Activated naive CD4-positive, alpha-beta T cell treated with anti-CD3 and anti-CD28 coated beads, Interleukin-2, amount 50 U/mL, for 16 hours (primary cell): ENCODE measurements at regions not wholly inside any gene's neighbourhood (a gene's known extent, or its start where the extent isn't known, plus 50 kb on each side); places are given as distances from the start of the nearest gene placed in this dataset.

Source experiments
- DNase-seq: peaks from one replicate; pipeline ENCODE4 v3.0.0-alpha.2; 2020

DNA sequence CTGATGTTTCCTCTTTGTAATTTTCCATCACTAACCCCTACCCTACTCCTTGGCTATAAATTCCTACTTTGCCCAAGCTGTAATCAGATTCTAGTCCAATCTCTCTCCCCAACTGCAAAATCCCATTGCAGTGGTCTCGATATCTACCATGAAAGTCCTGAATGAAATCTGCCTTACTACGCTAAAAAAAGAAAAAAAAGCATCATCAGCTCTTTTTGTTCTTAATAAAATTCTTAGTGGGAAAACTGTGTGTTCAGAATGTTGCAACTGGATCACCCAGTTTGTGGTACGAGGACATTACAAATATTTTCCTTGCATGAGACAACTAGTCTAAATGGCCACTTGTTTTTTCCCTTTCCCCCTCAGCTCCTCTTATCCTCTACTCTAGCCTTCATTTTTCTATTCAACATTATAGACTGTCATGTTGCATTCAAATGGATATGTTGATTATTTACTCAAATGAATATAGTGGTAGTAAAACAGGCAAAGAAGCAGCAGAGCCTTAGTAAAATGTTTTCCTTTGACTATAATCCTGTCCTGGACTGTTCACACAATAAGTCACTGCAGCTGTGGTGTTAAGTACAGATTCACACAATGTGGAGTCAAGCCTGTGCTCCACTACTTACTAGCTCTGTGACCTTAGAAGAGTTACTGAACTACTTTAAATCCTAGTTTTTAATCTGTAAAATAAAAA lies 527.1 kb upstream of the MARCKS start:
- no peak for DNase-seq

GRCh38 chr6:113330636-113330946 lies 526.6 kb upstream of the MARCKS start:
- no peak for DNase-seq

DNA sequence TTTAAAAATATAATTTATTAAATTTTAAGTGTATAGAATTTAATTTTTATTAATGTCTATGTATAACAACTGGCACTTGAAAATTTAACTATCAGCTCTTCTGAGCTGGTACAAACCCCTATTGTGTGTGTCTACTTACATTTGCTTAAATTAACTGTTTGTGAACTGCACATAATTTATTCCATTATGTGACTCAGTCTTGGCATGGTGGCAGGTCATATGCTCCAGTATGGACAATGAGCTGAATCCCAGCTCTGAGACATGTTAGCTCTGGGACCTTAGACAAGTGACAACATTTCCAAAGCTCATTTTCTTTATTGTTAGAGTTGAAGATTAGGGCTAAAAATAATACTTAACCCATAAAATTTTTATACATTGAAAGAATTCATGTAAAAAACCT lies 526.1 kb upstream of the MARCKS start:
- no peak for DNase-seq

- DNase-seq, result no peak
These were observed 518.5 kb upstream of the MARCKS start for GRCh38 chr6:113338644-113339043.

DNA sequence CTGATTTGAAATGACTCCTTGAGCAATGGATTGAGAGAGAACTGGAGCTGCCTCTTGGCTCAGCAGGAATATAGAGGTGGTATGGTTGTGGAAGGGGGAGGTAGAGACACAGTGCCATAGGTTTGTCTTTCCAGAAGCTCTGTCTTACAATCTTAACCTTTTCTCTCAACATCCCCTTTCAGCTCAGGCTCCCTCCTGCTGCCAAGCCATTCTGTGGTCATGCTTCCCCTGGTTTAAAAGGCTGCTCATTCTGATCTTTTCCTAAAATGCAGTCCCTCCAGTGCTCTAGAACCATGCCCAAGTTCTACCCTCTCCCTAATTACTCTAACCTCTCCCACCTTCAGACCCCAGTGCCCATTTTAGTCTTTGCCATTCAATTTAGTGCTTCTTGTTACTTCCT lies 517.9 kb upstream of the MARCKS start:
- DNase-seq, result no peak

- no peak for DNase-seq
These were observed 516.8 kb upstream of the MARCKS start for GRCh38 chr6:113340371-113340770.

DNA sequence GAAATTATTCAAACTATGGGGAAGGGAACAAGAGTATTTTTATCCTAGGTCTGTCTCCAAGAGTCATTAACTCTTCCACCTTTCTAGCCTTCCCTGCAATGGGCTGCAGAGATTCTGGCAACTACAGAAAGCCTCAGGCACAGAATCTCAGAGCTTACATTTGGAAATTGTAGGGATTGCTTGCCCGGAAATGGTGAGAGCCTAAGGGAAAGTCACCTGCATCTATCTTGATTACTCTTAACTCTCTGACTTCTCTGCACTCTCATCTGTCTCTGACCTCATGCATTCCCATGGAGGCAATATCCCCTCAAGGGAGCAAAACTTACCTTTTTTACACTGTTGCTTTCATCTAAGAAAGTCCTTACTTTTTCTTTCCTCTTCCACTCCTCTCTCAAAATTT lies 513.2 kb upstream of the MARCKS start:
- DNase-seq, result no peak

DNA sequence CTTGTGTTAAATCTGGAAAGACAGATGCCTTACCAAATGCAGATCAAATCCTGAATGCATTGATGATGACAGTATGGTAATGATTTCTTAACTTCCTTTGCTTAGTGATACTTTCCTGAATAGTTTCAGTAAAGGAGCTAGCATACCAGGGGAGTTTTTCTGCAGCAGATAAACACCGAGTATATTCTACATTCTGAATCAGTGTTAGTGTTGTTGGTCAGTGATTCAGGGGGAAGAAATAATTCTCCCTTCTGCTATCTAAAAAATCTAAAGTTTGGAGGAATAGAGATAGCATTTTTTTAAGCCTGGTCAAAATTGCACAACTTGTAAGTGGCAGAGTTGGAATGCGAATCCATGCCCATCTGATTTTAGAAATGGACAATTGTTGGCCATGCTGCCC lies 512.2 kb upstream of the MARCKS start:
- DNase-seq, result no peak

DNA sequence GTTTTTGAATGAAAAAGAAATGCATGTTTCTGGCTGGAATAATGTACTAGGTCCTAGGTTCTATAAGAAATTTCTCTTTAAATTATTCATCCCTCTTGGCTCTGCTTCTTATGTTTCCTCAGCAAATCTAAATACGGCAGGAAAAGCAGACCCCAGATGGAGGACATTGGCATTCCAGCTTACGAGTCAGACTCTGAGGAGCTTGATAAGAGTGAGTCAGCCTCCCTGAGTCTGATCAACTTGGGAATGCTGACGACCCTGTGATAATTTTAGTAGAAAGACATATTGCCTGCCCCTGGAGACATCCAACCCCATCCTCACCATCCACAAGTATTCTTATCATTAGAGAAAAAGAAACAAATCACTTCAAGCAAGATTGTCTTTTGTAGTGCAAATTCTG lies 509.7 kb upstream of the MARCKS start:
- DNase-seq, result no peak

GRCh38 chr6:113350461-113350860 lies 506.7 kb upstream of the MARCKS start:
- no peak for DNase-seq

GRCh38 chr6:113351173-113351834 lies 505.8 kb upstream of the MARCKS start:
- no peak for DNase-seq

- DNase-seq, result no peak
These were observed 504.9 kb upstream of the MARCKS start for GRCh38 chr6:113352029-113352801.

DNA sequence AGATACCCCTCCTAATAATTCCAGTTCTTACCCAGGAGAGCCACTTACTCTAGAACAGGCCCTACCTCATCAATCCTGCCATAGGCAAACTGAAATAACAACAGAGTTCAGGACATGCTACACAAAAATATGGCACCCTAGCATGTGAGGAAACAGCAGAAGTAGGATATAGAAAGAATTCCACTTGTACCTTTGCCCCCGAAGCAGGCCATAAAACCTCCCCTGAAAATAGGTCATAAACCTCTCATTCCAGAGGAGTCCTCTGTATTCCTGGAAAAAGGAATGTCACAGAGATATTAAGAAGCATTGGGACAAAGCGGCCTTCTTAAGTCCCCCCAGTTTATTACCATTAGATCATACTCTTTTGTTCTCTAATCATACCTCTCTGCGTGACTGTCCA lies 504.3 kb upstream of the MARCKS start:
- DNase-seq, result no peak

DNA sequence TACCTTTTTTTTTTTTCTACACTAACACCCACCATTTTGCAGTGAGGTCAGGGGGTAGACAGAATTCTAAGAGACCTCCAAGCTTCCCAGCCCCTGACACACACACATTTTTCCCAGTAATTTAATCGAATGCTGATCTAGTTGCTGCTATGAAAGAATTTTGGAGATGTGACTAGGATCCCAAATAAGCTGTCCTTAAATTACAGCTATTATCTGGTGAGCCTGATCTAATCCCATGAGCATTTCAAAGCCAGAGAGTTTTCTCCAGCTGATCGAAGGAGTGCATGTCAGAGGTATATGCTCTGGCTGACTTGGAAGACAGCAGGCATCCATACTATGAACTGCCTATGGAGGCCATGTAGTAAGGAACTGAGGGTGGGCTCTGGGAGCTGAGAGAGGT lies 503.8 kb upstream of the MARCKS start:
- no peak for DNase-seq

- no peak for DNase-seq
These were observed 502.8 kb upstream of the MARCKS start for GRCh38 chr6:113354204-113354895.

DNA sequence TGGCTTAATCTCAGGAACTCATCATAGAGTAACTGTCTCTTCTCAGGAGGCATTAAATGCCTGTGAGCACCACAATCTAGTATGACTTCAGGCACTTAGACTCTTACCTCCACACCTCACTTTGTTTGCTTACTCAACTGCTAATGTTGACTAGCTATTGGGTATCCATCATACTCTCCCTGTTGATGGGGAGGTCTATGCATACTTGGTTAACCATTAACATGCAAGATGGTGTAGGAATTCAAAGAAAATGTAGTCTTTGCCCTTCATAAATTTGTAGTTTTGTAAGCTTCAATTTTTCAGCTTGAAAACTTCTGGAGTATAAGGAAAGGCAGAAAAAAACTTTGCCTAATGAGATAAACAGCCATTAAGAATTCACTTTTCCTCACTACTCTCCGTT lies 501.0 kb upstream of the MARCKS start:
- no peak for DNase-seq

DNA sequence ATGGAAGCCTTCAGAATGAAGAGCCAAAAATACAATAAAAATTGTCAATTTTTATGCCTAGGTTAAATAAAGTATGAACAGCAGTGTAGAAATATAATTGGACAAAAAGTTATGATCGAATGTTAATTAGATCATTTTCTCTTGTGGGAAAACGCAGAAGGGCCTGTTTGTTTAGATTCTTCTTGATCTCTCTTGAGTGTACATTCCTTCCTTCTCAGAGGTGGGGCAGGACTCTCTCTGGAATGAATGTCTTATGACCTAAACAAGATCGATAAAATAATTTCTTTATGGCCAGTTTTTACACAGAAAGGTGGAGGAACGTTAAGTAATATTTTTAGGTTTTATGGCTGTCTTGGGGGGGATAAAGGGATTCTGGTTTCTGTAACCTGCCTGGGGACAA lies 500.1 kb upstream of the MARCKS start:
- no peak for DNase-seq

- no peak for DNase-seq
These were observed 499.0 kb upstream of the MARCKS start for GRCh38 chr6:113358063-113358583.

DNA sequence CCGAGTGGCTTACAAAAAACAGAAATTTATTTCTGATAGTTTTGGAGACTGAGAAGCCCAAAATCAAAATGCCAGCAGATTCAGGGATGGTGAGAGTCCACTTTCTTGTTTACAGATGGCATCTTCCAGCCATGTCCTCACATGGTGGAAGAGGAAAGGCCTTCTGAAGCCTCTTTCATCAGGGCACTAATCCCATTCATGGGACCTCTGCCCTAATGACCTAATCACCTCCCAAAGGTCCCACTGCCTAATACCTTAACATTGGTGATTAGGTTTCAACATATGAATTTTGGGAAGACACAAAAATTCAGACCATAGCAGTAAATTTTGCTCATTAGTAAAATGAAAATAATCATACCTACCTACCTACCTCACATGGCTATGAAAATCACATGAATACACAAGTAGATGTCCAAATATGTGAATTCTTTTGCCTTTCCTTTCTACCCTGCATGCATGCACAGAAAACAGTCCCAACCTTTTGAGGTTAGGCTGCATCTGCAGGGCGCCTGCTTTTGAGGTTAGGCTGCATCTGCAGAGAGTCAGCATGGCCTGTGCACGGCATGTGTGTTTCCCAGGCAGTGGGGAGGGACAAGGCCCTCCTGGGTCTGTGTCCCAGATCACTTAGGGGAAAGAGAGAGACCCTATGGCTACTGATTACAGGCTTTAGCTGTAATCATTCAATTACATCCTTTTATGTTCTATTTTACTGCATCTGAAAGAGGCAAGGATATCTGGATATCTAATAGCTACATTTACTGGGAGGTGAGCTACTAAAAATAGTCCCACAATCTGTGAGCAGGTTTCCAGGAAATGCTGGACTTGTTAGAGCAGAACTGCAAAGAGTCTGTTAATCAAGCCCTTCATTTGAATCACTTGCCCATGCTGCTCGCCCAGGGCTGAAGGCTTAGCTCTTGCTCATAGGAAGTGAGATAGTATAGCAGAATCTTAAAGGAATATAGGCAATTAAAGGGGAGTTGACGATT lies 497.7 kb upstream of the MARCKS start:
- no peak for DNase-seq

GRCh38 chr6:113361014-113361645 lies 496.0 kb upstream of the MARCKS start:
- no peak for DNase-seq

- DNase-seq, result no peak
These were observed 494.7 kb upstream of the MARCKS start for GRCh38 chr6:113362301-113363047.
